Spleen (tissue), 7 donors: ENCODE measurements at regions not wholly inside any gene's neighbourhood (a gene's known extent, or its start where the extent isn't known, plus 50 kb on each side); places are given as distances from the start of the nearest gene placed in this dataset.

ENCODE experiments used
- CTCF ChIP-seq, 11 experiments: fragments of 200-600 bp in 7 of 11; fragments of 450-650 bp in 4 of 11; sonication (generic) in 4 of 11; IDR thresholded peaks in 8 of 11; conservative IDR thresholded peaks in 3 of 11; 1 replicate in 7 of 11; 2 replicates in 4 of 11; pipeline versions ENCODE4 v1.4.0 to v1.8.0; 2016 to 2021; ENCODE audit warnings: antibody characterized with exemption in 11 of 11, inconsistent platforms in 4 of 11, mild to moderate bottlenecking in 1 of 11
- POLR2A ChIP-seq, 3 donors: fragments of 450-650 bp; IDR thresholded peaks; one replicate each; pipeline ENCODE4 v1.5.1; 2017; ENCODE audit warnings: antibody characterized with exemption in 3 of 3, mild to moderate bottlenecking in 1 of 3
- POLR2AphosphoS5 ChIP-seq, 3 donors: sonication (generic); formaldehyde crosslinking; IDR thresholded peaks; one replicate each; pipeline ENCODE4 v1.5.1; 2017; ENCODE audit warnings: antibody characterized with exemption in 3 of 3
- donor health status: DM: no; HTN: no; CAD: no; lungs with moderate emphysema.
- donor health status: DM: no; HTN: no; CAD: no.
- donor health status: DM: no; HTN: no; CAD: no.

- TF ChIP-seq POLR2A (IDR thresholded peaks at IDR 0.05) (no peak), CTCF (IDR thresholded peaks at IDR 0.05 in 8 of 11, conservative IDR thresholded peaks at IDR 0.05 in 3 of 11) (no peak), POLR2AphosphoS5 (IDR thresholded peaks at IDR 0.05) (no peak)
These were observed 109.2 kb upstream of the ETS2 start for GRCh38 chr21:38696579-38696978.
